HG03064 (cell line): ENCODE measurements at regions not wholly inside any gene's neighbourhood (a gene's known extent, or its start where the extent isn't known, plus 50 kb on each side); places are given as distances from the start of the nearest gene placed in this dataset.

Experiments used
- ATAC-seq: cut with Tn5 transposase; IDR thresholded peaks from one replicate; pipeline ENCODE4 v1.9.1; 2021; ENCODE audit warnings: low read depth; ENCODE audit not compliant: unreplicated experiment

DNA sequence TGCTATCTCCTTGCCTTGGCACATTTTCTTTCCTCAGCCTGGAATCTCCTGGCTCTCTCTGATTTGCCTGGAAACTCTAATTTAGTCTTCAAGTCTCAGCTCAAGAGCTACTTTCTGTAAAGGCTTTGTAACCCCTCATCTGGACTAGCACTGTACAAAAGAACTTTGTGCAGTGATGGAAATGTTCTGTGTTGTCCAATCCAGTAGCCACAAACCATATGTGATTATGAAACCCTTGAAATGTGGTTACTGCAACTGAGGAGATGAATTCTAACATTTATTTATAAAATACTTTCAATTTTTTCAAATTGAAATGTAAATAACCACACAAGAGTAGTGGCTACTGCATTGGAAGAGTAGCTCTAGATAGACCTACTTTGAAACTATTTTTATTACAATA lies 66.6 kb upstream of the HS3ST1 start:
- no peak for ATAC-seq

DNA sequence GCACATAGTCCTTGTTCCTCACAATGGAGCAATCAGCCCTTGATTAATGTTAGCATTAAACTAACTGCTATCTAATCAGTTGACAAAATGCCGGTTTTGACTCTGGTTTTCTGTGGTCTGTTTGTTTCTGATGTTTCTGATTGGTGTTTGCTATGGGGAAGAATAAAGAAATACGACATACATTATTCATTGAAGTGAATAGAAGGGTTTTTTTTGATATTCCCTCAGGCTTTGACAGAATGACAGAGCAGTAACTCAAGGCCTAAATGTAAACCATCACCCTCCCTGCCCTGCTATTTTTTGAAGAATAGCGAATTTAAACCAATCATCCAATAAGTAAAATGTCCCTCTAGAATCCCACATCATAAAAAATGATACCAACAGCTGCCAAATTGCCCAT lies 65.5 kb upstream of the HS3ST1 start:
- no peak for ATAC-seq

DNA sequence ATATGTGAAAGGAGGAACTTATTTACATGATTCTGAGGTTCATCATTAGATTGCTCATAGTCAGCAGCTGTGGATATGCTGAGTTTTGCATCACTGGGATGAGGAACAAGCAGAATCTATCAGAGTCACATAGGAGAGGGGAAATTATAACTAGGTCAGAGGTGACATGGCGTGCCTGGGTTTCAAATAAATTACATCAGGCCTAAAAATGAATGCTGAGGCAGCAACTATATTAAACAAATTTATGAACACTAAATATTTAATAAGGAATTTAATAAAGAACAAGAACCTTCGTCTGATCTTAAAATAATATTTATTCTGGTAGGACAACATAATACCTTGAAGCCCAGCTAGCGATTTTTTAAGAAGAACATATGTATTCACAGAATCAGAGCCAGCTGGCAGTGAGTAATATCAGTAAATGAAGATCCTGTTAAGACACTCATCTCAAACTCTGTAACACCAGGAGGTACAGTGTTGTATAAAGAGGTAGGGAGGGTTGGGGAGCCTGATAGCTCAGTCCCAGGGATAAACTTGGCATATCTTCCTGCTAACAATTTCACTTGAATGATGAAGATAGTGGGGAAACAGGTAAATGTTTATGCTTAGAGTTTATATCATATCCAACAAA lies 60.9 kb upstream of the HS3ST1 start:
- ATAC-seq, result no peak

GRCh38 chr4:11488657-11489452 lies 60.2 kb upstream of the HS3ST1 start:
- no peak for ATAC-seq

- no peak for ATAC-seq
These were observed 59.3 kb upstream of the HS3ST1 start for GRCh38 chr4:11487868-11488544.

DNA sequence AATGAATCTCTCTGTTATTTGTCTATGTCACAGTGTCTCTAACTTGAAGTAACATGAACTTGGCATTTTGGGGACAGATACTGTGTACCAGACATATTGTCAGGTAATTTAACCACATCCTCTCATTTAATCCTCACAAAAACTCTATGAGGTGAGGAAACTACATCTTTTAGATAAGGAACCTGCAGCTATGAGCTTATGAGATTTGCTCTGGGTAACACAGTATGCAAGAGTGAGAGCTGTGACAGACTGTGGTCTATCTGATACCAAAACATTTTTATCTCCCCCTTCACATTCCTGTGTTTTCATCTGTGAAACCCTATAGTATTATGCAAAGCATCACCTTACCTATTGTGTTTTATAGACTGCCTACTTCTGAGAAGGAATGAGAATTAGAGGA lies 58.4 kb upstream of the HS3ST1 start:
- ATAC-seq, result no peak

GRCh38 chr4:11485926-11486325 lies 57.2 kb upstream of the HS3ST1 start:
- ATAC-seq, result no peak

DNA sequence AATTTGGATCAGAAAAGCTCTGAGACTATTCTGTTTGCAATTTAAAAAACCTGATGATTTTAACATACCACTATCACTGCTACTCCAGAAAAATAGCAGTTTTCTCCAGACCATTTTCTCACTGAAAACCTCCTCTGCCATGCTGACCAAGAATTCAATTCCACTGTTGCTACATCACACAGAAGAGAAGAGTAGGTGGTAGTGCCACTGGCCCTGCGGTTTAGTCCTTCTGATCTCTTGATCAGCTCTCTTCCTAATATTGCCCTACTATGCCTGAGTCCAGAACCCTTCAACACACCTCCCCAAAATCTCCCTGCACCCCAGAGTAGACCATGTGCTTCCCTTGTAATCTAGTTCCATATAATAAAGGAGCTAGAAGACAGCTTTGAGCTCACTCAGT lies 55.8 kb upstream of the HS3ST1 start:
- no peak for ATAC-seq

GRCh38 chr4:11483046-11483445 lies 54.4 kb upstream of the HS3ST1 start:
- ATAC-seq, result no peak

- ATAC-seq, result peak; percentile 78
These were observed 52.0 kb upstream of the HS3ST1 start for GRCh38 chr4:11480683-11481082.
